GM12878 (cell line): ENCODE measurements at regions not wholly inside any gene's neighbourhood (a gene's known extent, or its start where the extent isn't known, plus 50 kb on each side); places are given as distances from the start of the nearest gene placed in this dataset.

Source experiments
- CHD2 ChIP-seq: IDR thresholded peaks from 2 replicates; pipeline ENCODE4 v1.6.1; 2011; ENCODE audit warnings: low read depth, low read length, improper control_type of control experiment, borderline replicate concordance
- DPF2 ChIP-seq: fragments of 450-650 bp; IDR thresholded peaks from 2 replicates; pipeline ENCODE4 v1.6.1; 2017; ENCODE audit warnings: mild to moderate bottlenecking
- POLR2A ChIP-seq: IDR thresholded peaks from 2 replicates; pipeline ENCODE4 v1.6.1; 2011; ENCODE audit warnings: low read depth, mild to moderate bottlenecking, low read length
- TF ChIP-seq, protein P1 (sequence below): IDR thresholded peaks from 2 replicates; pipeline ENCODE4 v1.6.1; 2011; ENCODE audit warnings: borderline replicate concordance, low read depth, mild to moderate bottlenecking, moderate library complexity, mixed read lengths, low read length; ENCODE audit not compliant: insufficient read depth; ENCODE audit errors: extremely low read length

DNA sequence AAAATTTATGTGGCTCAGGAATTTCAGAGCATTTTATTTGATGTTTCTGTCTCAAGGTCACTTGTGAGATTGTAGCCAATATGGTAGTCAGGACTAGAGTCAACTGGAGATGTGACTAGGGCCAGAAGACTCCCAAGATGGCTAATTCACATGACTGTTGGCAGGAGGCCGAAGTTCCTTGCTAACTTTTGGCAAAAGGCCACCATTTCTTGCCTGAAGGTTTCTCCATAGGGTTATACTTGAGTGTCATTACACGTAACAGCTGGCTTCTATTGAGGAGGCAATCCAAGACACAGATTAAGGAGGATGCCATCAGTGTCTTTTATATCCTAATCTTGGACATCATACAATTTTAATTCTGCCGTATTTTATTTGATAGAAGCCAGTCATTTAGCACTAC, 162.3 kb upstream of the MAOA start:
- TF ChIP-seq CHD2 = no peak
- TF ChIP-seq, protein P1, sequence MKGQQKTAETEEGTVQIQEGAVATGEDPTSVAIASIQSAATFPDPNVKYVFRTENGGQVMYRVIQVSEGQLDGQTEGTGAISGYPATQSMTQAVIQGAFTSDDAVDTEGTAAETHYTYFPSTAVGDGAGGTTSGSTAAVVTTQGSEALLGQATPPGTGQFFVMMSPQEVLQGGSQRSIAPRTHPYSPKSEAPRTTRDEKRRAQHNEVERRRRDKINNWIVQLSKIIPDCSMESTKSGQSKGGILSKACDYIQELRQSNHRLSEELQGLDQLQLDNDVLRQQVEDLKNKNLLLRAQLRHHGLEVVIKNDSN = no peak
- TF ChIP-seq POLR2A = no peak
- TF ChIP-seq DPF2 = no peak
